Nephron (organoid): ENCODE measurements at regions not wholly inside any gene's neighbourhood (a gene's known extent, or its start where the extent isn't known, plus 50 kb on each side); places are given as distances from the start of the nearest gene placed in this dataset.
A peak's percentile ranks its signal among the peaks of the same experiment; 100 is the strongest.

Experiments used
- H3K27ac Mint-ChIP-seq, 3 experiments: 2 replicates each; pipeline ENCODE4 v1.8.0; 2020; ENCODE audit warnings: mixed read lengths in 3 of 3, mild to moderate bottlenecking in 2 of 3, moderate library complexity in 1 of 3
- H3K27me3 Mint-ChIP-seq: 2 replicates; pipeline ENCODE4 v1.8.0; 2021; ENCODE audit warnings: low read depth, mild to moderate bottlenecking, moderate library complexity, mixed read lengths
- H3K36me3 Mint-ChIP-seq: 2 replicates; pipeline ENCODE4 v1.8.0; 2020; ENCODE audit warnings: low read depth, mixed read lengths
- H3K4me1 Mint-ChIP-seq: 2 replicates; pipeline ENCODE4 v1.8.0; 2020; ENCODE audit warnings: mixed read lengths
- H3K4me3 Mint-ChIP-seq, 3 experiments: 2 replicates each; pipeline ENCODE4 v1.8.0; 2020; ENCODE audit warnings: mild to moderate bottlenecking in 3 of 3, mixed read lengths in 3 of 3, moderate library complexity in 2 of 3
- H3K9me3 Mint-ChIP-seq: 2 replicates; pipeline ENCODE4 v1.8.0; 2020; ENCODE audit warnings: mixed read lengths
- TF ChIP-seq, protein P1 (sequence below), 3 experiments: fragments of 200-600 bp; sonication (generic); IDR thresholded peaks; one replicate each; pipeline ENCODE4 v1.5.0; 2021; ENCODE audit warnings: antibody characterized with exemption in 3 of 3; ENCODE audit not compliant: unreplicated experiment in 3 of 3

DNA sequence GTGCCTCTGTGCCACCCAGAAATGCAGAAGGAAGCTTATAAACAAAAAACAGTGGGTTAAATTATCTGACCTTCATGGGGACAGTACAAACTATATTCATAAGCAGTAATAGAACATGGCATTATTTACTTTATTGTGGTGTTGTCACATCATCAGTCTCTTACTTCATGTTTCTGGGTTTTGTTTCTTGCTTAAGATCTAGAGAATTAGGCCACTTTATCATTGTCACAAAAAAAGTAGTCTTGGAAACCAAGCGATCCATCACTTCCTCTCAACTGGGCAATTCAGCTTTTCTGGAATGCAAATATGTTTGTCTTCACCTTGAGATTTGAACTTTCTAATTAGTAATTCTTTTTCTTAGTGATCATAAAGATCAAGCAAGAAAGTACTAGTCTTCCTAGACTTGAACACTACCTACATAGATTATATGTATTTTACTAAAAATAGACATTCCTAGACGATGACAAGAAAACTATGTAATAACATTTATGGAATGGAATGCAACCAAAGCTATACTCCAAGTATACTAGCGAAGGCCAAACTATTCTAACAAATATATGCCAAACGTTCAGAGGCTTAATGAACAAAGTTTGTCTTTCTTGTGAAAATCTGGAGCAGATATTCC lies 363.4 kb downstream of the DAD1 start:
- H3K36me3 Mint-ChIP-seq, result no peaks in the 10 kb centered on the region
- no peak overlapping the region for H3K27ac Mint-ChIP-seq
- H3K9me3 Mint-ChIP-seq, result no peaks in the 10 kb centered on the region
- TF ChIP-seq, protein P1, sequence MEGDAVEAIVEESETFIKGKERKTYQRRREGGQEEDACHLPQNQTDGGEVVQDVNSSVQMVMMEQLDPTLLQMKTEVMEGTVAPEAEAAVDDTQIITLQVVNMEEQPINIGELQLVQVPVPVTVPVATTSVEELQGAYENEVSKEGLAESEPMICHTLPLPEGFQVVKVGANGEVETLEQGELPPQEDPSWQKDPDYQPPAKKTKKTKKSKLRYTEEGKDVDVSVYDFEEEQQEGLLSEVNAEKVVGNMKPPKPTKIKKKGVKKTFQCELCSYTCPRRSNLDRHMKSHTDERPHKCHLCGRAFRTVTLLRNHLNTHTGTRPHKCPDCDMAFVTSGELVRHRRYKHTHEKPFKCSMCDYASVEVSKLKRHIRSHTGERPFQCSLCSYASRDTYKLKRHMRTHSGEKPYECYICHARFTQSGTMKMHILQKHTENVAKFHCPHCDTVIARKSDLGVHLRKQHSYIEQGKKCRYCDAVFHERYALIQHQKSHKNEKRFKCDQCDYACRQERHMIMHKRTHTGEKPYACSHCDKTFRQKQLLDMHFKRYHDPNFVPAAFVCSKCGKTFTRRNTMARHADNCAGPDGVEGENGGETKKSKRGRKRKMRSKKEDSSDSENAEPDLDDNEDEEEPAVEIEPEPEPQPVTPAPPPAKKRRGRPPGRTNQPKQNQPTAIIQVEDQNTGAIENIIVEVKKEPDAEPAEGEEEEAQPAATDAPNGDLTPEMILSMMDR (IDR thresholded peaks at IDR 0.05; ENCODE audit: unreplicated experiment in 3 of 3), result no peak
- H3K4me3 Mint-ChIP-seq, result no peak overlapping the region
- no peaks in the 10 kb centered on the region for H3K27me3 Mint-ChIP-seq
- H3K4me1 Mint-ChIP-seq, result no peaks in the 10 kb centered on the region

DNA sequence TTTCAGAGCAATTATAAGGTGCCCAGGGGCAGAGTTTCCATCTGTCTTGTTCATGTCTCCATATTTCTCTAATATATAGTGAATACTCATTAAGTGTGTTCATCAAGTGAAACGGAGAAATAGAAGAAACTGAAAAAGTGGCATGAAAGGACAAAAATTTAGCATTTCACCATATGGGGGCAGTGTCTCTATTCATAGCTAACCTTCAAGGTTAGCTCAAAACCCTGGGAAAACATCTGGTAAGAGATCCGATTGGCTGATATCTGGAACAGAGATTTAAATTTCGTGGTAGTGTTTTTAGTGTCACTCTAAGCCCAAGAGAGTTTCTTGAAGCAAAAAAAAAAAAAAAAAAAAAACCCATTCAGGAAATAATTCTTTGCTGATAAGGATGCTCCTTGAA lies 367.5 kb downstream of the DAD1 start:
- Mint-ChIP-seq H3K4me3 (no peak overlapping the region), H3K36me3 (no peaks in the 10 kb centered on the region), H3K27me3 (no peaks in the 10 kb centered on the region), H3K9me3 (no peaks in the 10 kb centered on the region), H3K4me1 (no peaks in the 10 kb centered on the region), H3K27ac (no peak overlapping the region)
- TF ChIP-seq, protein P1 (IDR thresholded peaks at IDR 0.05; ENCODE audit: unreplicated experiment in 3 of 3), result no peak

DNA sequence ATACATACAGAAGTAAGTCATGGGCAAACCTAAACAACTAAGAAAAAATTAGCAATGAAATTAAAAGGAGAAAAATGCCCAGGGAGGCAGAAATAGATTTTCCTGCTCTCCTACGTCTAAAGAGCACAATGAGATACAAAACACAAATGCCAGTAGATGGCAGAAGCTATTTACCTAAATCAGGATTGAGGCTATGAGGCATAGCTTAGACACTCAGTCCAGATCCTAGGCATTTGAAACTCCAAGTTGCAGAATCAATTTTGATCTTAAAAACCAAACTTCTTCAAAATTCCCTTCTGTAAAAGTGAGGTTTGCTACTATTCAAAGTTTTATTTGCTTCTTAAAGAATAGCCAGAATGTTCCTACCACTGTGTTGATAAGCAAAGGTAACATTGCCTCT lies 368.6 kb downstream of the DAD1 start:
- H3K4me3 Mint-ChIP-seq, result no peak overlapping the region
- no peaks in the 10 kb centered on the region for H3K9me3 Mint-ChIP-seq
- H3K27me3 Mint-ChIP-seq, result no peaks in the 10 kb centered on the region
- TF ChIP-seq, protein P1 (IDR thresholded peaks at IDR 0.05; ENCODE audit: unreplicated experiment in 3 of 3), result peak in 1 of 3 experiments; percentile 15
- no peaks in the 10 kb centered on the region for H3K36me3 Mint-ChIP-seq
- H3K27ac Mint-ChIP-seq, result no peak overlapping the region
- no peaks in the 10 kb centered on the region for H3K4me1 Mint-ChIP-seq

DNA sequence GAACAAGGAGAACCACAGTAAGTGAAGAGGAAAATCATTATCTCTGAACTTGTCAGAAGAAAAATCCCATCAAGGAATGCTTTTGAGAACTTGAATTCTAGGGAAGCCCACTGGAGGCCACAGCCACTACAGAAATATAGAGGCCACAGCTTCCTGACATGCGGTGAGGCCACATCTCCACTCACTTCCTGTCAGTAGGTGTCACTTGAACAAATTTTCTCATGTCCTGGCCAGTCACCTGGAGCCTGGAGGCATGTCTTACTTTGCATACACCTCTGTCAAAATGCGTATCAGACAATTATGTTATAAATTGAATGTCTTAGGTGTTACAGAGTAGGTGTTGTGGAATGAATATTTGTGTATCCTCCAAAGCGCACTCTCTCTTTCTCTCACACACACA lies 370.3 kb downstream of the DAD1 start:
- no peaks in the 10 kb centered on the region for H3K36me3 Mint-ChIP-seq
- H3K4me1 Mint-ChIP-seq, result no peaks in the 10 kb centered on the region
- no peaks in the 10 kb centered on the region for H3K27me3 Mint-ChIP-seq
- TF ChIP-seq, protein P1 (IDR thresholded peaks at IDR 0.05; ENCODE audit: unreplicated experiment in 3 of 3), result no peak
- H3K4me3 Mint-ChIP-seq, result no peak overlapping the region
- no peak overlapping the region for H3K27ac Mint-ChIP-seq
- no peaks in the 10 kb centered on the region for H3K9me3 Mint-ChIP-seq

DNA sequence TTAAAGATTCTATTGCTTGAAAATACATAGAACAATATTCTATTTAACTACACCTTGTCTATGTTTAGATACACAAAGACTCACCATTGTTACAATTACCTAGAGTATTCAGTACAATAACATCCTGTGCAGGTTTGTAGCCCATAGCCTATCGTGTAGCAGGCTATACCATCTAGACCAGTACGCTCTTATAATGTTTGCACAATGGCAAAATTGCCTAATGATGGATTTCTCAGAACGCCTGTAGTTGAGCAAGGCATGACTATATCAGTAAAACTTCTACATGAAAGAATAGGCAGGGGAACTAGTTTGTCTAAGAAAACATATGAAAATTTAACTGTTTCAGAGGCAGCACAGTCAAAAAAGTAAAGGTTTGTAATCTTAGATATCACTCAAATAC lies 375.9 kb downstream of the DAD1 start:
- H3K9me3 Mint-ChIP-seq, result no peaks in the 10 kb centered on the region
- TF ChIP-seq, protein P1 (IDR thresholded peaks at IDR 0.05; ENCODE audit: unreplicated experiment in 3 of 3), result no peak
- no peaks in the 10 kb centered on the region for H3K4me1 Mint-ChIP-seq
- H3K36me3 Mint-ChIP-seq, result no peaks in the 10 kb centered on the region
- H3K27ac Mint-ChIP-seq, result no peak overlapping the region
- H3K27me3 Mint-ChIP-seq, result no peaks in the 10 kb centered on the region
- no peak overlapping the region for H3K4me3 Mint-ChIP-seq

DNA sequence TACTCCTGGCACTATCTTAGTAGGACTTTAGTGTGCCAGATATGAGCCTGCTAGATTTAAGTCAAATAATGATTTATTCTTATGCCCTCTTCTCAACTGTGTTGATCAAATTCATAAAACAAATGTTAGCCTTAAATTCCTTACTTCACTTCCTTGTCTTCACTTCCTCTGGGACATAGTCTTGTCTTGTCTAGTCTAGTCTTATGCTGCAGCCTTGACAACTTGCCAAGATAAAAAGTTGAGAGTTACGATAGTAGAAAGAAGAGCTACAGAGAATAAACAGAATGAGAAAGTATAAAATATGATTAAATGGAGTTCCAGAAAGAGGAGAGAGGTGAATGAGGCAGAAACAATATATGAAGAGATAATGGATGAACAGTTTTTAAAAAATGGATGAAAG lies 378.1 kb downstream of the DAD1 start:
- no peaks in the 10 kb centered on the region for H3K9me3 Mint-ChIP-seq
- TF ChIP-seq, protein P1 (IDR thresholded peaks at IDR 0.05; ENCODE audit: unreplicated experiment in 3 of 3), result no peak
- no peak overlapping the region for H3K27ac Mint-ChIP-seq
- H3K27me3 Mint-ChIP-seq, result no peaks in the 10 kb centered on the region
- H3K4me1 Mint-ChIP-seq, result no peaks in the 10 kb centered on the region
- no peak overlapping the region for H3K4me3 Mint-ChIP-seq
- no peaks in the 10 kb centered on the region for H3K36me3 Mint-ChIP-seq
